Natural killer cell treated with Interleukin-12 subunit alpha and Interleukin-12 subunit beta and Interleukin-15 and Interleukin-18, amount 100 ng/mL, for 72 hours (primary cell): ENCODE measurements at regions not wholly inside any gene's neighbourhood (a gene's known extent, or its start where the extent isn't known, plus 50 kb on each side); places are given as distances from the start of the nearest gene placed in this dataset.

Experiments used
- ATAC-seq, 2 donors: fragments of 150-1000 bp; cut with Tn5 transposase in 1 of 2; sonication (Bioruptor Pico), chemical (Tn5 transposase) in 1 of 2; 2 replicates each; pipeline ENCODE4 v1.10.0; 2021
- DNase-seq: peaks from one replicate; pipeline ENCODE4 v3.0.0; 2022; ENCODE audit warnings: low spot score
- H3K27ac Mint-ChIP-seq, 2 donors: 1 replicate in 1 of 2; 2 replicates in 1 of 2; pipeline ENCODE4 v1.8.0; 2022; ENCODE audit warnings: mixed read lengths in 2 of 2, mild to moderate bottlenecking in 1 of 2, moderate library complexity in 1 of 2
- H3K27me3 Mint-ChIP-seq, 2 donors: 1 replicate in 1 of 2; 2 replicates in 1 of 2; pipeline ENCODE4 v1.8.0; 2022; ENCODE audit warnings: mixed read lengths in 2 of 2
- H3K36me3 Mint-ChIP-seq: one replicate; pipeline ENCODE4 v1.8.0; 2022; ENCODE audit warnings: mixed read lengths
- H3K4me1 Mint-ChIP-seq, 2 donors: 1 replicate in 1 of 2; 2 replicates in 1 of 2; pipeline ENCODE4 v1.8.0; 2022; ENCODE audit warnings: low read depth in 2 of 2, mixed read lengths in 2 of 2, mild to moderate bottlenecking in 1 of 2
- H3K4me3 Mint-ChIP-seq: one replicate; pipeline ENCODE4 v1.8.0; 2022; ENCODE audit warnings: mixed read lengths
- H3K9me3 Mint-ChIP-seq: 2 replicates; pipeline ENCODE4 v1.8.0; 2022; ENCODE audit warnings: mixed read lengths

DNA sequence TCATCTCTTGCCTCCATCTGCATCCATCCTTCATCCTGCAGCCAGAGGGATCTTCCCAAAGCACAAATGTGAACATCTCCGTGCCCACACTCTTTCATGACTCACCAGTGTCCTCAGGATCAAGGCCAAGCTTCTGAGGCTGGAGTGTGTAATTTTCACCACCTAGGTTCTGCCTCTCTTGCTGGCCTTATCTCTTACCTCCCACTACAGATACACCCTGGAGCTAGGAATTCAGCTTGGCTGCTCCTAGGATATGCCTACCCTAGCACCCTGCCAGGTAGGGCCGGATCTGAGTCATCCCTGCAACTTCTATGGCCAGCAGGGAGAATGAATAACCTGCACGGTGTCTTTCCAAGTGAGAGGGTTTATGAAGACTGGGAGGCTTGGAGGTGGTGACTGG lies 208.7 kb upstream of the CSF3R start:
- Mint-ChIP-seq H3K4me1 (no peaks in the 10 kb centered on the region), H3K36me3 (no peaks in the 10 kb centered on the region), H3K4me3 (no peak overlapping the region), H3K27me3 (peaks cover 25 to 27% of the 10 kb centered on the region in 2 donors), H3K27ac (no peak overlapping the region), H3K9me3 (no peaks in the 10 kb centered on the region)
- no peak for ATAC-seq
- no peak for DNase-seq

DNA sequence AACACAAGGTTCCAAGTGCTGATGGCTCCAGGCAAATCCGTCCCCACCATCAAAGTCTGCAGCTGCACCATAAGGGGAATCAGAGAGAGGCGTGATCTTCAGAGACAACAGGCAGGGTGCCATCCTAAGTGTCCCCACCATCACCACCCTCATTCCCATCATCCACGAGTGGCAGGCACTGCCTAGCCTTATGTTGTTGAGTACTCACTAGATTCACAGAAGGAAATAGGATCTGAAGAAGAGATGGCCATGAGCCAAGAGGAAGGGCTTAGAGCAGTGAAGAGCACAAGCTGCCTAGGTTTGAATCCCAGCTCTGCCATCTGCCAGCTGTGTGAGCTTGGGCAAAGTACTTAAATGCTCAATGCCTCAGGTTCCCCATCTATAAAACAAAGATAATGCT lies 207.3 kb upstream of the CSF3R start:
- no peak for ATAC-seq
- Mint-ChIP-seq H3K36me3 (no peaks in the 10 kb centered on the region), H3K9me3 (no peaks in the 10 kb centered on the region), H3K4me1 (no peaks in the 10 kb centered on the region), H3K27ac (no peak overlapping the region), H3K27me3 (peaks cover 20 to 27% of the 10 kb centered on the region in 2 donors), H3K4me3 (no peak overlapping the region)
- no peak for DNase-seq

DNA sequence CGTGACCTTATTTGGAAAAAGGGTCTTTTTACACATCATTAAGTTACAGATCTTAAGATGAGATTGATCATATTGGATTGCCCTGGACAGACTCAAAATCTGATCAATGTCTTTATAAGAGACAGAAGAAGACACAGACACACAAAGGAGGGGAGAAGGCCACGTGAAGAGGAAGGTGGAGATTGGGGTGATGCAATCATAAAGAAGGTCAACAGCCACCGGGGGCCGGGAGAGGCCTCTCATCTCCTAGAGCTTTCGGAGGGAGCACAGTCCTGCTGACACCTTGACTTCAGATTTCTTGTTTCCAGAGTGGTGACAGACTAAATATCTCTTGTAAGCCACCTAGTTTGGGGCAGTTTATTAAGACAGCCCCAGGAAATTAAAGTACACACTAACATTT lies 204.6 kb upstream of the CSF3R start:
- DNase-seq, result no peak
- H3K9me3 Mint-ChIP-seq, result no peaks in the 10 kb centered on the region
- no peak overlapping the region for H3K4me3 Mint-ChIP-seq
- no peak overlapping the region for H3K27ac Mint-ChIP-seq
- no peak for ATAC-seq
- no peaks in the 10 kb centered on the region for H3K36me3 Mint-ChIP-seq
- peaks cover 11 to 22% of the 10 kb centered on the region in 2 donors for H3K27me3 Mint-ChIP-seq
- H3K4me1 Mint-ChIP-seq, result no peaks in the 10 kb centered on the region

DNA sequence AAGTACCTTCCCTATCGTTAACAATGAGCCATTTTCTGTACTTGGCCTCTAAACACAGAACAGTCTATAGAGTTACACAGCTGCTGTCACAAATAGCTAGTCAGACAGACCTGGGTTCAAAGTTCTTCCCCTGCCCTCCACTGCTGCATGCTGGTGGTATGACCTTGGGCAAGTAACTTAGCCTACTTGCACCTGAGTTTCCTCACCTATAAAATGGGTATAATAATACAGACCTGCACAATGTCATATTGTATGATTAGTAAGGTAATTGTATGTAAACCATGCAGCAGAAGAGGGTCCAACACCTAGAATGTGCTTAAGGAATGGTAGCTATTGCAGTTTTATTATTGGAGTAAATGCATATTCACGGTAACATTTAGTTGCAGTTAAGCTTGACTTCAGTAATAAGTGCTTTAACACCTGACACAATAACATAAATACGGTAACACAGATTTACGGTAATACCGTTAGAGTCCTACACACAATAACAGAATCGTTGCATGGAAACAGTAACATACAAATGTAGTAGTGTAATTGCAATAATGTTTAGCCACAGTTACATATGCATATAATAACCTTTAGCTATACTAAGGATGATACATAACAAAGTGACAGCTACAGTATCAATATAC lies 193.3 kb upstream of the CSF3R start:
- H3K36me3 Mint-ChIP-seq, result no peaks in the 10 kb centered on the region
- H3K27me3 Mint-ChIP-seq, result peaks cover 26 to 28% of the 10 kb centered on the region in 2 donors
- H3K4me1 Mint-ChIP-seq, result no peaks in the 10 kb centered on the region
- DNase-seq (no peak), ATAC-seq (no peak)
- H3K4me3 Mint-ChIP-seq, result no peak overlapping the region
- no peaks in the 10 kb centered on the region for H3K9me3 Mint-ChIP-seq
- no peak overlapping the region for H3K27ac Mint-ChIP-seq

DNA sequence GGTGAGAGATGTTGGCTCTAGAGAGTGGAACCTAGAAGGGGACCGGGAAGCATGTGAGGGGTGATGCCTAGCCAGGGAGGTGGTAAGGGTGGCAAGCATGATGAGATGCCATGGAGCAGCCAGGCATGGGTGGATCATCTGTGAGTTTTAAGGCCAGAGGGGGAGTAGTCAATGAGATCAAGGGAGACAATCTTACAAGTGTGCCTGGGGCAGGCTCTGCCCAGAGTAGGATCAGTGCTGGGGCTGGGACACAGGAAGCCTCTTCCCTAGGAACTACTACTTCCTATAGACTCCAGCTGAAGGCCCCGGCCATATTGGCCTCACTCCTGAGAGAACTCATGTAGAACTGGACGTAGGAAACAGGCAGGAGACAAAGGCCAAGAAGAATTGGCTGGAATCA lies 192.4 kb upstream of the CSF3R start:
- no peaks in the 10 kb centered on the region for H3K4me1 Mint-ChIP-seq
- H3K4me3 Mint-ChIP-seq, result no peak overlapping the region
- H3K27me3 Mint-ChIP-seq, result peaks cover 27 to 32% of the 10 kb centered on the region in 2 donors
- no peak overlapping the region for H3K27ac Mint-ChIP-seq
- no peaks in the 10 kb centered on the region for H3K36me3 Mint-ChIP-seq
- no peaks in the 10 kb centered on the region for H3K9me3 Mint-ChIP-seq
- peak in 1 of 2 donors; percentile 21 for ATAC-seq
- DNase-seq, result no peak

DNA sequence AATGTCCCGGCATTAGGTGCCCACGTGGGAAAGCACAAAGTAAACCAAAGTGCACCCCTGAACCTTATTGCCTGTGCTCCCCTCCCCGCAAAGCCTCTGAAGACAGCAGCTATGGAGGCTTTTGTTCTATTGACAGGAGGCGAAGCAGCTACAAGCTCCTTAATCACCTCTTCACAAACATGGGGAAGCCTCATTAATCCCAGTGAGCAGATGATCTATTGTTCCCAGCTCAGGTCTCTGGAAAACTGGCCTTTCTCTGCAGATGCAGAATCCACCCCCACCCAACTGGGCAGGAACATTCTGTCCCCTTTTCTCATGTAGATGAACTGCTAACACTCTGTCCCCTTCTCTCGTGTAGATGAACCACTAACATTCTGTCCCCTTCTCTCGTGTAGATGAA lies 190.5 kb upstream of the CSF3R start:
- Mint-ChIP-seq H3K36me3 (no peaks in the 10 kb centered on the region), H3K9me3 (no peaks in the 10 kb centered on the region), H3K4me1 (no peaks in the 10 kb centered on the region), H3K4me3 (no peak overlapping the region), H3K27me3 (peaks cover 29 to 31% of the 10 kb centered on the region in 2 donors), H3K27ac (no peak overlapping the region)
- DNase-seq, result no peak
- ATAC-seq, result no peak

DNA sequence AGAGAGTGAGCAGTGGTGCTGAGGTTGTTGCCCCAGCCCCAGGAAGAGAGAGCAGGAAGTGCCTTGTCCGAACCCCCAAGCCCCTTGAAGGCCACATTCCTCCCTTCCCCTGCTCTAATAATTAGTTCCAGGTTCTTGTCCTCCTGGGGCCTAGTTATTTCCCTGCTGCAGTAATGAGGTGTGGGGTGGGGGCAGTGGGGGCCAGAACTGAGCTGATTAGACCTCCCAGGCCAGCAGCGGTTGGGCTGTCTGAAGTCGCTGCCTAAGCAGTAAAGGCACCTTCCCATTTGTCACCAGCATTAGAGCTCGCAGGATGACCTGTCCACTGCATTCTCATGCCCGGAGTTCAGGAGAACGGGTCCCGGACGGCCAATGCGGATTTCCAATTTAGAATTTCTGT lies 186.5 kb upstream of the CSF3R start:
- no peaks in the 10 kb centered on the region for H3K36me3 Mint-ChIP-seq
- DNase-seq (no peak), ATAC-seq (no peak)
- peaks cover 24 to 33% of the 10 kb centered on the region in 2 donors for H3K27me3 Mint-ChIP-seq
- H3K4me1 Mint-ChIP-seq, result peaks cover 0 to 3% of the 10 kb centered on the region in 2 donors
- no peak overlapping the region for H3K4me3 Mint-ChIP-seq
- H3K27ac Mint-ChIP-seq, result no peak overlapping the region
- no peaks in the 10 kb centered on the region for H3K9me3 Mint-ChIP-seq

DNA sequence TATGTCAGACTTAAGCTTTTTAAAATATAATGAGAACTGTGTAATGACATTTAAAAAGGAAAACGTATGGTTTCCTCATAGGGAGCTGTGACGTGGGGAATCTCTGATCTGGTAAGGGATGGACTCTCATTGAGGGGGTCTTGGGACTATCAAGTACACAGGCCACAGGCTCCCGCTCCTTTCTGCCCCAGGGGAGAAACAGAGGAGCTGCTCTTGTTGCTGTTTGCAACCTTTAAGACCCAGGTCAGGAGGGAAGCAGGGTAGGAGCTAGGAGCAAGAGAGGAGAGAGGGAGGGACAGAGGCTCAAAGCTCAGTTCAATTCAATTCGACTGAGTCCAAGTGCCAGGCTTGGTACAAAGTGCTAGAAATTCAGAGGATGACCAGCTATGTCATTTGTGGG lies 185.1 kb upstream of the CSF3R start:
- ATAC-seq (no peak), DNase-seq (no peak)
- Mint-ChIP-seq H3K4me1 (peaks cover 0 to 3% of the 10 kb centered on the region in 2 donors), H3K27ac (no peak overlapping the region), H3K36me3 (no peaks in the 10 kb centered on the region), H3K9me3 (no peaks in the 10 kb centered on the region), H3K27me3 (peaks cover 24 to 33% of the 10 kb centered on the region in 2 donors), H3K4me3 (no peak overlapping the region)

DNA sequence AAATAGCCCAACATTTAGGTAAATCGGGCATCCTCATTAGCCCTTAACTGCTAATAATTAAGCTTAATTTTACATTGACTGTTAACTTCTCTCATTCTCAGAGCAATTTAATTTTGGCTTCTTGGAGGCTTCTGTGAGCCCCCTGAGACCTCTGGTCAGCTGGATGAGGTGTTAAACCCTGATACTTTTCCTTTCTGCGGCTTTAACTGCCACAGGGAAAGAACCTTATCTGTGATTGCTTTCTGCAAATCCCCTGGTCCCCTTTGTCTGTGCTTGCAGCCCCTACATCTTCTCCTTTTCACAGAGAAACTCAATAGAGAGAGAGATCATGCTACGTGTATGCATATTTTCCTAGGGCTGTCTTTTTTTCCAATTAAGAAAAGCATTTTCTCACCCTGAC lies 184.5 kb upstream of the CSF3R start:
- DNase-seq, result no peak
- no peak overlapping the region for H3K4me3 Mint-ChIP-seq
- no peak overlapping the region for H3K27ac Mint-ChIP-seq
- H3K27me3 Mint-ChIP-seq, result peaks cover 27 to 37% of the 10 kb centered on the region in 2 donors
- peaks cover 0 to 3% of the 10 kb centered on the region in 2 donors for H3K4me1 Mint-ChIP-seq
- H3K9me3 Mint-ChIP-seq, result no peaks in the 10 kb centered on the region
- H3K36me3 Mint-ChIP-seq, result no peaks in the 10 kb centered on the region
- no peak for ATAC-seq

DNA sequence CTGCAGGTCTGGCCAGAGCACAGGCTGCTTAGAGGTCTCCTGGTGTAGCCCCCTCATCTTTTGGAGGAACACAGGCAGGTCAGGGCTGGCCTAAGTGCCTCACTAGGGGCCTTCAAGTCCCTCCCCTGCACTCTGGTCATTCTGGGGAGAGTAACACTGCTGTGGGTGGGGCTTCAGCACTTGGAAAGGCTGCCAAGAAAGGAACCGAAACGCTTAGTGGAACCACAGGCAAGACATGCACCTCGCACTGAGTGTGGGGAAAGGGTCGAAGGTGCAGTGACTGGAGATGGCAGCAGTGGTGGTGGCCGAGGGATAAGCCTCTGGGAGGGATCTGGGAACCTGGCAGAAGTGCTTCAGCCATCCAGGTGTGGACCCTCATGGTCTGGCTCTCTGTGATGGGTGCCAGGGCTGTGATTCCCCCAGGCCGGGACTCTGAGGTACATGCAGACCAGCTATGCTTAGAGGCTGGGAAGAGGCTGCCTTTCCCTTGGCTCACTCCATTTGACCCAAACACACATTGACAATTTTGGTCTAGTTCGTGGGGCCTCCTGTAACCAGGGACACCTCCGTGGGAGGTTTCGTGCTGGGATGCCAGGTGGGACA lies 182.9 kb upstream of the CSF3R start:
- H3K36me3 Mint-ChIP-seq, result no peaks in the 10 kb centered on the region
- ATAC-seq (peak; percentile 10 to 24), DNase-seq (no peak)
- no peak overlapping the region for H3K4me3 Mint-ChIP-seq
- H3K27me3 Mint-ChIP-seq, result peaks cover 24 to 51% of the 10 kb centered on the region in 2 donors
- H3K27ac Mint-ChIP-seq, result no peak overlapping the region
- peaks cover 0 to 3% of the 10 kb centered on the region in 2 donors for H3K4me1 Mint-ChIP-seq
- no peaks in the 10 kb centered on the region for H3K9me3 Mint-ChIP-seq

DNA sequence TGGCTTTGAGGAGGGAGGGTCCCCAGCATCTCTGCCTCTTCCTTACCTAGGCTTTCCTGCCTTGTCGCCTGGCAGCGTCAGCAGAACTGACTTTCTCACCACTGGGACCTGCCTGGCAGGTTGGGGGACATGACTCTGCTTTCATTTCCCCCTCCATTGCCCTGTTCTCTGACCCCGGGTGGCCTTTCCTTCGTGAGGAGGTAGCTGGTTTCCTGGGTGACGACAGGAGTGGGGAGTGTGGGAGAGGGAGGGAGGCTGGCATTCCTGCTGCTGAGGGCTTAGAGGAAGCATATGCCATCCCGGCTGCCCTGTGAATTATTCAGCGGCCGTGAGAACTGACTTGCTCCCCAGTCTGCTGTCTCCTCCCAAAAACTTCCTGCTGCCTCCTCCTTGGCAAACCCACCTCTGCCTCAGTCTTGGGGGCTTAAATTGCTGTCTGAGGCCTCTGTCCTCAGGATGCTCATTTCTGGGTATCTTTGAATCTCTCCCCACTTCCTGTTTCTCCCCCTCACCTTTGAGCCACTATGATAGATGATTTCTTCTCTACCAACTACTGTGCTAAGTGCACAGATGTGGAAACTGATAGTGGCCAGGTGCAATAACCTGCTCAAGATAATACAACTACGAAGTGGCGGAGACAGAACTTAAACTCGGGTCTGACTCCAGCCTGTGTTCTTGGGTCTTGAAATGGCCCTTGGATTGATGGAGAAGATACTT lies 182.0 kb upstream of the CSF3R start:
- Mint-ChIP-seq H3K27me3 (peaks cover 24 to 51% of the 10 kb centered on the region in 2 donors), H3K4me3 (no peak overlapping the region), H3K4me1 (peaks cover 0 to 3% of the 10 kb centered on the region in 2 donors), H3K9me3 (no peaks in the 10 kb centered on the region), H3K27ac (no peak overlapping the region), H3K36me3 (no peaks in the 10 kb centered on the region)
- no peak for DNase-seq
- ATAC-seq, result no peak

DNA sequence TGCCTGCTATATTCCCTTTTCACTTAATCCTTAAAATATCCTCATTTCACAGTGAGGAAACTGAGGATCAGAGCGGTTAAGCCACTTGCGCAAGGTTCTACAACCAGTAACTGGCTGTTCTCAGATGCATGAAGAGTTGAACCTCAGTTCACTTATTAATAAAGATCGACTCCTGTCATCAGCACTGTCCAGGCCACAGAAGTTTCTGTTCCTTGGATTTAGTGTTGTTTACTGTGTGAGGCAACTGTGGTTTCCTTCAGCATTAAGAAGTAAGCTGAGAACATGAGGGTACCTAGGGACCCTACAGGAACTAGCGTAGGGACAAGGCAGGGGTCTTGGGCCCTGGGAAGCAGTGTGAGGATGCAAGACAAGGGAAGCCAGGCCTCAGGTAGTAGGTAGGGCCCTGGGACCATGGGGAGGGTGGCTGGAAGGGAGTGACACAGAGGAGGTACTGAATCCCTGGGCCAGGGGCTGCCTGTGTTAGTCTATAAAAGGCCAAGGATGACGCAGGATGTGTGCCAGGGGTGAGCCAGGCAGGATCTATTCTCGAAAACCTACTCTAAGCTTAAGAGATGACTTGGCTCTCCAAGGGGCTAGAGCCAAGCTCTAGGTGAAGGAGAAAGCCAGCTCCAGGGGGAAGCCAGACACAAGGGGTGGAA lies 181.2 kb upstream of the CSF3R start:
- H3K4me1 Mint-ChIP-seq, result peaks cover 0 to 3% of the 10 kb centered on the region in 2 donors
- H3K4me3 Mint-ChIP-seq, result no peak overlapping the region
- H3K27me3 Mint-ChIP-seq, result peaks cover 26 to 54% of the 10 kb centered on the region in 2 donors
- no peak overlapping the region for H3K27ac Mint-ChIP-seq
- DNase-seq (no peak), ATAC-seq (no peak)
- H3K36me3 Mint-ChIP-seq, result no peaks in the 10 kb centered on the region
- no peaks in the 10 kb centered on the region for H3K9me3 Mint-ChIP-seq

DNA sequence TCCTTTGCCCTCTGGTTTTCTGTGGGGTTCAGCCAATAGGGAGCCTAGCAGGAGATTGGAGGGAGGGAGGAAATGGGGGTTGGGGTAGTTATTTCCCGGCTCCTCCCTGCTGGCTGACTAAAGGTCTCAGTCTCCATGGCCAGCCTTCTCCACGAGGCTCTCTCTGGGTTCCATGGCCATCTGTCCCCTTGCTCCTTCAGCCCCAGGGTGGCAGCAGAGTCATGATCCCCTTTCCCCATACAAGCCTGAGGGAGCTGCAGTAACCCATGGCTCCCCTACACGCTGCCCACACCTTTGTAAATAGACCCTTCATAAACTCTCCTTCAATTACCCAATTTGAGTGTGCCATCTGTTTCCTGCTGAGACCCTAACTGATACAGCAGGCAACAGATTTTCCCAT lies 176.1 kb upstream of the CSF3R start:
- Mint-ChIP-seq H3K4me1 (peaks cover 2 to 7% of the 10 kb centered on the region in 2 donors), H3K27me3 (peaks cover 22 to 44% of the 10 kb centered on the region in 2 donors), H3K9me3 (no peaks in the 10 kb centered on the region), H3K4me3 (no peak overlapping the region), H3K36me3 (no peaks in the 10 kb centered on the region), H3K27ac (no peak overlapping the region)
- DNase-seq (no peak), ATAC-seq (no peak)

DNA sequence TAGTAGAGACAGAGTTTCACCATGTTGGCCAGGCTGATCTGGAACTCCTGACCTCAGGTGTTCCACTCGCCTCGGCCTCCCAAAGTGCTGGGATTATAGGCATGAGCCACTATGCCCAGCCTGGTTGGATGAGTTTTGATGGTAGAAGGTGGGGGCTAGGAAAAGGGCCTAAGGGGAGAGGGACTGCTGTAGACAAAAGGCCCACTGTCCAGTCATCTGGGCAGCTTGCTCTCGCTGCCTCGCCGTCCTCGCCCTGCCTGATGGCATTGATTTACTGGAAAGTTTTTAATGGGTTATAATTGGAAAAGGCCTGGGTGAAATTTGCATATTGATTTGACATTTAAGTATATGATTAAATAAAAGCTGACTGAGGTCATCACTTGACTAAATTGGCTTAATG lies 175.1 kb upstream of the CSF3R start:
- Mint-ChIP-seq H3K27ac (no peak overlapping the region), H3K9me3 (no peaks in the 10 kb centered on the region), H3K4me3 (no peak overlapping the region), H3K36me3 (no peaks in the 10 kb centered on the region), H3K4me1 (peaks cover 2 to 8% of the 10 kb centered on the region in 2 donors), H3K27me3 (peaks cover 26 to 52% of the 10 kb centered on the region in 2 donors)
- DNase-seq (no peak), ATAC-seq (no peak)
